IgD-negative memory B cell (primary cell): ENCODE measurements at regions not wholly inside any gene's neighbourhood (a gene's known extent, or its start where the extent isn't known, plus 50 kb on each side); places are given as distances from the start of the nearest gene placed in this dataset.
"Not testable (repeated sequence)": the region's sequence is repeated elsewhere in the genome, so short reads cannot be mapped to it uniquely, and the experiment has no call there.

Experiments used
- H3K27ac Mint-ChIP-seq, 3 donors: one replicate each; pipeline ENCODE4 v1.8.0; 2020 to 2022; ENCODE audit warnings: mild to moderate bottlenecking in 3 of 3, mixed read lengths in 3 of 3, moderate library complexity in 1 of 3
- H3K27me3 Mint-ChIP-seq: one replicate; pipeline ENCODE4 v1.8.0; 2021; ENCODE audit warnings: mixed read lengths
- H3K36me3 Mint-ChIP-seq: one replicate; pipeline ENCODE4 v1.8.0; 2020; ENCODE audit warnings: mild to moderate bottlenecking, mixed read lengths
- H3K4me1 Mint-ChIP-seq, 3 donors: one replicate each; pipeline ENCODE4 v1.8.0; 2020 to 2022; ENCODE audit warnings: mixed read lengths in 3 of 3, mild to moderate bottlenecking in 1 of 3
- H3K4me3 Mint-ChIP-seq, 4 donors: one replicate each; pipeline ENCODE4 v1.8.0; 2020 to 2022; ENCODE audit warnings: mild to moderate bottlenecking in 4 of 4, mixed read lengths in 4 of 4, moderate library complexity in 3 of 4
- H3K9me3 Mint-ChIP-seq, 3 donors: one replicate each; pipeline ENCODE4 v1.8.0; 2020 to 2021; ENCODE audit warnings: mixed read lengths in 3 of 3, mild to moderate bottlenecking in 1 of 3

DNA sequence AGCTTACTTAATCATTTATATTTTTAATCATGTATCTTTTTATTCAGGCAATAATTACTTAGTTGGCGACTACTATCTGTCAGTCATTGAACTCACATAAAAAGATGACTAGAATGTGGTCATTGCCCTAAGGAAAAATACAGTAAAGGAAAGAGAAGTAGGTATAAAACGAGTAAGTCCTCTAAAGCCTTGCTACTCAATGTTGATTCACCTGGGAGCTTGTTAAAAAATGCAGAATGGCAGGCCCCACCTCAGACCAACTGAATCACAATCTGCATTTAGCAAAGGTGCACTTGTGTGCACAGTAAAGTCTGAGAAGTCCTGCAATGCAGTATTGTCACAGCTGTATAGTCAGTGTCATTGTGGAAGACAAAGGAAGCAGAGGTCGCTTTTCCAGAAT, 592.4 kb downstream of the CSNK1G3 start:
- no peak overlapping the region for H3K27ac Mint-ChIP-seq
- H3K4me1 Mint-ChIP-seq = peaks cover 0 to 4% (median 1%) of the 10 kb centered on the region in 3 donors
- peaks cover 1% of the 10 kb centered on the region for H3K36me3 Mint-ChIP-seq
- H3K9me3 Mint-ChIP-seq = peaks cover 0 to 3% (median 0%) of the 10 kb centered on the region in 3 donors
- H3K27me3 Mint-ChIP-seq = no peaks in the 10 kb centered on the region
- no peak overlapping the region for H3K4me3 Mint-ChIP-seq

DNA sequence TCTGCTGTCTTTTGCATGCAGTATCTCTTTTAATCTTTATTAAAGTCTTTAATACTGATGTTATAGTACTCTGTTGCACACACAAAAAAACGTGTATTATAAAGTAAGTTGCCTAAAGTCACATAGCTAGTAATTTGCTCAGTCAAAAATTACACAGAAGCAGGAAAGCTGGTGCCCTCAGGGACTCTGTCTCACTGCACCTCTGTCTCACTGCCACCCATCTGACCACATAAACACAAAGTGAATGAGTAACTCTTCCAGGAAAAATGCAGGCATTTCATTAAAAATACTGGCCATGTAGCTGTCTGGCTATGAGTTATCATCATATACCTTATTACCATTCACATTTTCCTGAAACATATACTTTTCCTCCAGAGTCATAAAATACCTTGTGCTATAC, 591.7 kb downstream of the CSNK1G3 start:
- H3K4me1 Mint-ChIP-seq = peaks cover 0 to 4% (median 1%) of the 10 kb centered on the region in 3 donors
- H3K9me3 Mint-ChIP-seq = peaks cover 0 to 3% (median 0%) of the 10 kb centered on the region in 3 donors

DNA sequence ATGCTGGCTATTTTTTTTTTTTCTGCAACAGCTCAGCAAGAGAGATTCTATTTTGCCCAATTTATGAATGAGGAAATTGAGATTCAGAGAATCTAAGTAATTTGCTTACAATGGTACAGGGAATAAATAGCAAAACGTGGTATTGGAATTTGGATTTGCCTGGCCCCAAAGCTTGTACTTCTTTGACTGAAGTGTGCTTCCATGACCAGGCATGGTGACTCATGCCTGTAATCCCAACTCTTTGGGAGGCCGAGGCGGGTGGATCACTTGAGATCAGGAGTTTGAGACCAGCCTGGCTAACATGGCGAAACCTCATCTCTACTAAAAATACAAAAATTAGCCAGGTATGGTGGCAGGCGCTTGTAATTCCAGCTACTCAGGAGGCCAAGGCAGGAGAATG, 591.1 kb downstream of the CSNK1G3 start:
- not testable (repeated sequence) for H3K4me3 Mint-ChIP-seq, H3K9me3 Mint-ChIP-seq, H3K36me3 Mint-ChIP-seq, H3K27ac Mint-ChIP-seq, H3K4me1 Mint-ChIP-seq, H3K27me3 Mint-ChIP-seq

More for the DNA sequence above, 591.7 kb downstream of the CSNK1G3 start:
- Mint-ChIP-seq H3K27ac (no peak overlapping the region), H3K4me3 (no peak overlapping the region), H3K27me3 (no peaks in the 10 kb centered on the region), H3K36me3 (peaks cover 1% of the 10 kb centered on the region)

DNA sequence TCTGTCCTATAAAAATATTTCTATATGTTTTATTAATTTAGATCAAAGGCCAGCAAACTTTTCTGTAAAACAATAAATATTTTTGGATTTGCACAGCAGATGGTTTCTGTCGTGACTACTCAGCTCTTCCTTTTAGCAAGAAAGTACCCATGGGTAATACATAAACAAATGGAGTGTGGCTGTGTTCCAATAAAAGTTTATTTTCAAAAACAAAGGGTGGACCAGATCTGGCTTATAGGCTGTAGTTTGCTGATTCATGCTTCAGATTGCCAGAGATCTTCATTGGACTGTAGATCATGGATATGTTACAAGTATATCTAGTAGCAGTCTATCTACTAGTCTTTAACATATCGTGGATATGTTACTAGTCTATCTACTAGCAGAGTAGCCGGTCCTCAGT, 590.5 kb downstream of the CSNK1G3 start:
- Mint-ChIP-seq H3K9me3 (peaks cover 0 to 3% (median 0%) of the 10 kb centered on the region in 3 donors), H3K4me1 (peaks cover 0 to 4% (median 1%) of the 10 kb centered on the region in 3 donors), H3K27me3 (no peaks in the 10 kb centered on the region), H3K4me3 (no peak overlapping the region), H3K36me3 (peaks cover 1% of the 10 kb centered on the region), H3K27ac (no peak overlapping the region)

DNA sequence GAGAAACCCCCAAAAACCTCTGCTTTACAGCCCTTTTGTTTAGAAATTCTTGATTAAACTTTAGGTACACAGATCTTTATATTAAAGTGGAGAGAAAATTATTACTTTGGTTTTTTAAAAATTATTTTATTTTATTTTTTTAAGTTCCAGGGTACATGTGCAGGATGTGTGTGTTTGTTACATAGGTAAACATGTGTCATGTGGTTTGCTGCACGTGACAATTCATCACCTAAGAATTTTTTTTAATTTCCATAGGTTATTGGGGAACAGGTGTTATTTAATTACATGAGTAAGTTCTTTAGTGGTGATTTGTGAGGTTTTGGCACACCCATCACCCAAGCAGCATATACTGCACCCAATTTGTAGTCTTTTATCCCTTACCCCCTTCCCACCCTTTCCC, 581.7 kb downstream of the CSNK1G3 start:
- Mint-ChIP-seq H3K9me3 (peaks cover 1 to 9% (median 2%) of the 10 kb centered on the region in 3 donors), H3K36me3 (peaks cover 2% of the 10 kb centered on the region), H3K4me3 (no peak overlapping the region), H3K27me3 (no peaks in the 10 kb centered on the region), H3K27ac (no peak overlapping the region), H3K4me1 (no peaks in the 10 kb centered on the region)

DNA sequence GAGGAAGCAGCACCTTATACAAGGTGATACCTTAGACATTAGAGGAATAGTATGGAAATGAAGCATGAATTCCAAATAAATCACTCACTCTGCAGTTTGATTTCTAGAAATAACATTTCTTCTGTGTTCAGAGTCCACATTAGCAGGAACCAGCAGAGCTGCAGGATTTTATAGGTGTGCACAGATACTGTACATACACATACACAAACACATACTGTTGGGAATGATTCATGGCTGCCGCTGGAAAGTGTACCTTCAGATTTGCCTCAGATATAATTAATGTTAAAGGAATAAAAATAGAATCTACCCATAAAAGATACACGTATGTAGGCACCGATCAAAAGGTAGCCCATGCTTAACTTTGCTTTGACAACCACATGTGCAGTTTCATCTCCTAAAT, 578.1 kb downstream of the CSNK1G3 start:
- Mint-ChIP-seq H3K27me3 (no peaks in the 10 kb centered on the region), H3K4me1 (peaks cover 0 to 2% (median 0%) of the 10 kb centered on the region in 3 donors), H3K27ac (no peak overlapping the region)

DNA sequence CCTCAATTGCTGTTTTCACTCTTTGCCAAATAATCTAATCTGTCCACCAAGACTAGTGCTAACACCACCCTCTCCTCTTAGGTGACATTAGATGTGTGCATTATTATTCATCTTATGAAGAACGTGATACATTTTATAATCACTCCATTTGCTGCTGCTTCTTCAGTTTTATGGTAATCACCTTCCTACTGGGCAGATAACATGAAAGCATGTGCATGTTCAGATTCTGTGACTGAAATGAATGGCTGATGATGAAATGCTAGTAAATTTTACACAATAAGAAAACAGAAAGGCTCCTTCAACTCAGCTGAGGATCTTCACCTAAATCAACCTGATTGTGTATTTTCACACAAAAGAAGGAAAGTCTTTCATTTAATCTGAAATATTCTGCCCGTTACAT, 577.6 kb downstream of the CSNK1G3 start:
- H3K4me3 Mint-ChIP-seq = no peak overlapping the region
- peaks cover 2% of the 10 kb centered on the region for H3K36me3 Mint-ChIP-seq
- peaks cover 0 to 9% (median 0%) of the 10 kb centered on the region in 3 donors for H3K9me3 Mint-ChIP-seq
- H3K27me3 Mint-ChIP-seq = no peaks in the 10 kb centered on the region
- H3K4me1 Mint-ChIP-seq = peaks cover 0 to 2% (median 0%) of the 10 kb centered on the region in 3 donors
- H3K27ac Mint-ChIP-seq = no peak overlapping the region

More for the DNA sequence above, 578.1 kb downstream of the CSNK1G3 start:
- Mint-ChIP-seq H3K36me3 (peaks cover 2% of the 10 kb centered on the region), H3K4me3 (no peak overlapping the region), H3K9me3 (peaks cover 0 to 9% (median 0%) of the 10 kb centered on the region in 3 donors)

DNA sequence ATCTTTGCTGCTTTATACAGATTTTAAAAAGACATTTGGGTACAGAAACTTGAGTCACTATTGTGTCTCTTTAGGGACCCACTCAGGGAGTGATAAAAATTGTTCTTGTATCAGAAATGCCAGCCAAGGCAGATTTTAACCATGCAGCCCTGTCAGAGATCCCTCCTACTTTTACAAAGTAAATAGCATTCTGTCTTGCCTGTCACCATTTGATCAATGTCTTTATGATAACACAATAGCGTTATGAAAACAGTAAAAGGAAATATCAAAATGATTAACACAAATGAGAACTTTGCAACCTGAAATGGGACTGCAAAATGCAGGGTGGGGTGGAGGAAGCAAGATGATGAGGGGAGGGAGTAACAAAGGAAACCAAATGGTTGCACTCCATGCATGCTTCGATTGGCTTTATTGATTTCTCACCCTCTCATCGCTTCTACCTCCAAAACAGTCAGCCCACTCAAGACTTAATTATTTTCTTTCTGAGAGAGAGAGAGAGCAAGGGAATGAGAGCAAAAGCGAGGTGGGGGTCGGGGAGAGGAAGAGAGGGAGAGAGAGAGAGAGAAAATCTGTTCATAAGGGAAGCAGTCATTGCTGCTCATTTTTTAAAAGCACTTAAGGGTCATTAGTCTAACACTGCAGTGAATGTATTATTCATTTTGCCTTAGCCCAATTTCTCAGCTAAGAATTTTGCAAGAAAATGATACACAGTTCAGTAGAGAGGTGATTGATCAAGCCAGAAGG, 576.5 kb downstream of the CSNK1G3 start:
- Mint-ChIP-seq H3K27ac (peak overlapping the region in 1 of 3 donors; percentile 31), H3K36me3 (peaks cover 2% of the 10 kb centered on the region), H3K9me3 (peaks cover 0 to 9% (median 0%) of the 10 kb centered on the region in 3 donors), H3K27me3 (no peaks in the 10 kb centered on the region), H3K4me1 (peaks cover 0 to 2% (median 0%) of the 10 kb centered on the region in 3 donors), H3K4me3 (no peak overlapping the region)

DNA sequence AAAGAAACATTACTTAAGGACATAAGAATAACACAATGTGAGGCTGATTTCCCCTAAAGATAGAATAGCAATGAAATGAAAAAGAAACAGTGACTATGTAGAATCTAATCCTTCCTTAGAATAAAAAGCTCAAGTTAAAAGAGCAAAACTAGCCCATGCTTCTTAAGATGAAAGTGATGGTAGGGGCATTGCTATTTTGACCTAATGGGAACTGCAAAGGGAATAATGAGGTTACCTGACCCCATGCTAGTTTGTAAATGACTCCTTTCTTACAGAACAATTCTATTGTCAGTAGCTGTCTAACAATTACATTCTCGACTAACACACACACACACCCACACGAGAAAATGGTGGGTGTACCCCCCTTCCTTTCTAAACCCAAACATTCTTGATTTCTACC, 575.8 kb downstream of the CSNK1G3 start:
- peaks cover 0 to 2% (median 0%) of the 10 kb centered on the region in 3 donors for H3K4me1 Mint-ChIP-seq
- H3K9me3 Mint-ChIP-seq = peaks cover 0 to 8% (median 0%) of the 10 kb centered on the region in 3 donors
- H3K4me3 Mint-ChIP-seq = no peak overlapping the region
- no peak overlapping the region for H3K27ac Mint-ChIP-seq
- no peaks in the 10 kb centered on the region for H3K36me3 Mint-ChIP-seq
- no peaks in the 10 kb centered on the region for H3K27me3 Mint-ChIP-seq

DNA sequence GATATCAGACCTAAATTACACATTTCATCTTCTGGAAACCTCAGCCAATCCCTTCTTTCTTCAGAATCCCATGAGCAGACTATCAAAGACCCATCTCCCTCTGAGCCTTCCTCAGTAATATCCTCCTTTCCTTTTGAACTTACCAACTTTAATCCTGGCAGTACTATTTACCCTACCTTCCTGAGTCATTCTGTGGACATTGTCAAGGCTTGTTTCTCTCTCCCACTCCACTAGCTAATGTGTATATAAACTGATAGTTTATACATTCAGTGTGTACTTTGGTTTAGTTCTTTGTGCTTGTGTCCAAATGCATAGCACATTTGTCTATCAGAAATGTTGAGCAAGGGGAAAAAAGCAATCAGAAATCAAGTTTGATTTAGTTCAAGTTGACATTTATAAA, 568.3 kb downstream of the CSNK1G3 start:
- H3K4me3 Mint-ChIP-seq = no peak overlapping the region
- H3K27ac Mint-ChIP-seq = no peak overlapping the region
- peaks cover 0 to 3% (median 0%) of the 10 kb centered on the region in 3 donors for H3K9me3 Mint-ChIP-seq
- H3K36me3 Mint-ChIP-seq = no peaks in the 10 kb centered on the region
- H3K4me1 Mint-ChIP-seq = peaks cover 13 to 15% (median 15%) of the 10 kb centered on the region in 3 donors
- no peaks in the 10 kb centered on the region for H3K27me3 Mint-ChIP-seq

DNA sequence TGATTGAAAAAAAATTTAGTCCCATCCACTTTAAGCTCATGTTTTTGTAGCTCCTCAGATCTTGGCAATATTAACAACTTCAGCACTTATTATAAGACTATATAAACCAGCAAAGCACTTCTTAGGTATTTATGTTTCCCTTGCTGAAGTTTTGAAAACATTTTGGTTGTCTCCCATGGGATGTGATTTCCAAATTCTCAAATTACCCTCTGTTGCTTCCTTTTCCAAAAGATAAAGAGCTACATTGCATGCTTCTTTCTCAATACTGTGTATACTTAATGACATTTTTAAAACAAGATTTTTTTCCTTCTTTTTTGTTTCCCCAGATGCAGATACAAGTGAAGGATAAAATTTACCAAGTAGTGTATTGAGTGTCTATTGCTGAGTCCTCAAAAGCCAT, 567.1 kb downstream of the CSNK1G3 start:
- Mint-ChIP-seq H3K4me3 (no peak overlapping the region), H3K27me3 (peaks cover 4% of the 10 kb centered on the region), H3K27ac (peak overlapping the region in 1 of 3 donors; percentile 28), H3K4me1 (peaks cover 21 to 27% (median 26%) of the 10 kb centered on the region in 3 donors), H3K9me3 (peaks cover 0 to 3% (median 0%) of the 10 kb centered on the region in 3 donors), H3K36me3 (no peaks in the 10 kb centered on the region)

DNA sequence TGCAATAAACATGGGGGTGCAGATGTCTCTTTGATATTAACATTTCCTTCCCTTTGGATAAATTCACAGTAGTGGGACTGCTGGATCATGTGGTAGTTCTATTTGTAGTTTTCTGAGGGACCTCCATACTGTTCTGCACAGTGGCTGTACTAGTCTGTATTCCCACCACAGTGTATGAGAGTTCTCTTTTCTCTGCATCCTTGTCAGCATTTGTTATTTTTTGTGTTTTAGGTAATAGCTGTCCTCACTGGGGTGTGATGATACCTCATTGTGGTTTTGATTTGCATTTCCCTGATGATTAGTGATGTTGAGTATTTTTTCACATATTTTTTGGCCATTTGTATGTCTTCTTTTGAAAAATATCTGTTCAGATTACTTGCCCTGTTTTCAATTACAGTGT, 562.5 kb downstream of the CSNK1G3 start:
- Mint-ChIP-seq H3K27ac (no peak overlapping the region), H3K4me3 (no peak overlapping the region), H3K27me3 (peaks cover 5% of the 10 kb centered on the region), H3K36me3 (no peaks in the 10 kb centered on the region), H3K4me1 (peaks cover 9 to 16% (median 14%) of the 10 kb centered on the region in 3 donors), H3K9me3 (peaks cover 0 to 3% (median 0%) of the 10 kb centered on the region in 3 donors)

DNA sequence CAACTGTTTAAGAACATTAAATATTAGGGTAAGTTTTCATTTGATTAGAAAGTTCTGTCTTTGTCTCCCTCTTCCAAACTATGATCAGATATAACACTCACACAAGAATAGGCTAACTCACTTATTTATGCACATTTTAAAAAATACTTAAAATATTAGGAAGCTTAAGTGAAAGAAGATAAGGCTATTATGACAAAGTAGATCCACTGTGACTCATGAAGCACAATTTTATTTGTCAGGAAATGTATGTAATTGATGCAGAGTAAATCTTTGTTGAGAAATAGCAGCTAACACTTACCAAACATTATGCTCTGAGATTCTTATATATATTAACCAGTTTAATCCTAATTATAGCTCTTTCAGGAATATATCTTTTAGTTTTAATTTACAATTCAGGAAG, 560.6 kb downstream of the CSNK1G3 start:
- H3K27me3 Mint-ChIP-seq = peaks cover 5% of the 10 kb centered on the region
- peaks cover 9 to 16% (median 14%) of the 10 kb centered on the region in 3 donors for H3K4me1 Mint-ChIP-seq
- peaks cover 0 to 3% (median 2%) of the 10 kb centered on the region in 3 donors for H3K9me3 Mint-ChIP-seq
- H3K4me3 Mint-ChIP-seq = no peak overlapping the region
- no peaks in the 10 kb centered on the region for H3K36me3 Mint-ChIP-seq
- H3K27ac Mint-ChIP-seq = no peak overlapping the region

DNA sequence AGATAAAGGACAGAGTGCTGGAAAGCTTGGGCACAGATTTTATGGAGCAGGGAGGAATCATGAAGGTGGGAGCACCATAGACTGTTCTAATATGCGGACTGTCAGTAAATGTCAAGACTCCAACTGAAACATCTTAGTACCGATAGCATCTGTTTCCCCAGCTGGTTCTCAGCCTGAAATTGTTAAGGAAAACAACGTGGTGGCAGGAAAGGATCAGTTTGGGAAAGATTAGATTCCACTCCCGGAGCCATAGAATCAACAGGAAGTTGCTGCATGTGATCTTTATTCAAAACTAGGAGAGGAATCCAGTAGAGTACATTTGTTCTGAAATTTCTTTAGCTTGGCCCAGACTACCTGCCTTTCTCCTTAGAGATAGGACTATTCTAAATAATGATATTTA, 559.1 kb downstream of the CSNK1G3 start:
- Mint-ChIP-seq H3K27me3 (peaks cover 5% of the 10 kb centered on the region), H3K36me3 (no peaks in the 10 kb centered on the region), H3K9me3 (peaks cover 0 to 2% (median 0%) of the 10 kb centered on the region in 3 donors), H3K4me1 (peaks cover 9 to 16% (median 14%) of the 10 kb centered on the region in 3 donors), H3K4me3 (no peak overlapping the region), H3K27ac (no peak overlapping the region)

DNA sequence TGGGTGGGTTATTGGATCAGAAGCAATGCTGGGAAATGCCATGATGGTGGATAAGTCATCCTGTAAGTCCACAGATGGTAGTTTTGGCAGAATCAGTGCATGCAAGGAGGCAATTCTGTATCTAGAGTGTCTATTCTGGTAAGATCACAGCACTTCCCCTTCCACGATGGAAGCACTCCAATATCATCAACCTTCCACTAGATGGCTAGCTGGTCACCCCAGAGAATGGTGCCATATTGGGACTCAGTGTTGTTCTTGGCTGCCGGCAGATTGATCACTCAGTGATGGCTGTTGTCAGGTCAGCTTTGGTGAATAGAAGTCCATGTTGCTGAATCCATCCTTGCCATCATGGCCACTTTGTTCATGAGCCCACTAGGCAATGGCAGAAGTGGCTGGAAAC, 553.5 kb downstream of the CSNK1G3 start:
- H3K4me3 Mint-ChIP-seq = no peak overlapping the region
- H3K27me3 Mint-ChIP-seq = peaks cover 1% of the 10 kb centered on the region
- H3K9me3 Mint-ChIP-seq = peaks cover 0 to 4% (median 0%) of the 10 kb centered on the region in 3 donors
- peaks cover 2% of the 10 kb centered on the region for H3K36me3 Mint-ChIP-seq
- H3K4me1 Mint-ChIP-seq = no peaks in the 10 kb centered on the region
- H3K27ac Mint-ChIP-seq = no peak overlapping the region

DNA sequence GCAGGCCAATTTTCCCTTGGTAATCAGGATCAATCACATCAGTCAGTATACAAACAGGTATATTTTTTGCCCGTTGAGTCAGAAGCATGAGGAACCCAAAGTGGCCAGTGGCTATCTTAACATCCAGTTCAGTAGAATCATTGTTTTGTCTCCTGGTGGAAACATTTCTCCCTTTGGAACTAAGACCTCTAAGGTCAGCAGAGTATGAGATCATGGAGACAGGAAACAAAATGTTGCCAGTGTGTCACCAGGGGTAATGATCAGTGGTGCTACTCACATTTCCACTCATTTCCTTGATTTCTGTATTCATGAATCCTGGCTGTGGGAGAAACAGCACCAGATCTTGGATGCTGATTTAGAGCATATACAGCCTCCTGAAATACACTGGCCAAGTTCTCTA, 553.0 kb downstream of the CSNK1G3 start:
- Mint-ChIP-seq H3K4me3 (no peak overlapping the region), H3K9me3 (peaks cover 0 to 4% (median 0%) of the 10 kb centered on the region in 3 donors), H3K27ac (no peak overlapping the region), H3K4me1 (no peaks in the 10 kb centered on the region), H3K36me3 (peaks cover 2% of the 10 kb centered on the region), H3K27me3 (peaks cover 1% of the 10 kb centered on the region)
